Uterus (tissue), 3 donors: ENCODE measurements at regions not wholly inside any gene's neighbourhood (a gene's known extent, or its start where the extent isn't known, plus 50 kb on each side); places are given as distances from the start of the nearest gene placed in this dataset.

Experiments used
- DNase-seq, 2 donors: peaks; one replicate each; pipeline ENCODE4 v3.0.0-alpha.2; 2019 to 2020
- H3K27ac ChIP-seq, 2 donors: fragments of 200-600 bp; sonication (generic); 1 replicate in 1 of 2; 2 replicates in 1 of 2; pipeline ENCODE4 v1.5.1; 2016 to 2018
- H3K27me3 ChIP-seq, 2 donors: fragments of 200-600 bp; sonication (generic); one replicate each; pipeline ENCODE4 v1.5.1; 2018 to 2019; ENCODE audit warnings: control low read depth in 1 of 2
- H3K36me3 ChIP-seq, 2 donors: fragments of 200-600 bp; sonication (generic); one replicate each; pipeline ENCODE4 v1.5.1; 2019; ENCODE audit warnings: control low read depth in 1 of 2
- H3K4me1 ChIP-seq, 2 donors: fragments of 200-600 bp; sonication (generic); one replicate each; pipeline ENCODE4 v1.5.1; 2018 to 2019; ENCODE audit warnings: control low read depth in 1 of 2
- H3K4me3 ChIP-seq, 2 donors: fragments of 200-600 bp; sonication (generic); 1 replicate in 1 of 2; 2 replicates in 1 of 2; pipeline ENCODE4 v1.5.1; 2018 to 2019; ENCODE audit warnings: mild to moderate bottlenecking in 1 of 2
- H3K9me3 ChIP-seq, 2 donors: fragments of 200-600 bp; sonication (generic); one replicate each; pipeline ENCODE4 v1.5.1; 2019; ENCODE audit warnings: control low read depth in 1 of 2
- POLR2A ChIP-seq, 2 donors: fragments of 450-650 bp; IDR thresholded peaks; one replicate each; pipeline ENCODE4 v1.6.1; 2016; ENCODE audit warnings: antibody characterized with exemption in 2 of 2, mild to moderate bottlenecking in 1 of 2, moderate library complexity in 1 of 2
- intact Hi-C: fragments of 100-400 bp; cut with DNase I; formaldehyde crosslinking; loops from one replicate; pipeline ENCODE4 v1.15.1; 2023; ENCODE audit warnings: low total_unique reads
- TF ChIP-seq, protein P1 (sequence below), 4 experiments: fragments of 200-600 bp in 2 of 4; fragments of 450-650 bp in 2 of 4; sonication (generic) in 2 of 4; IDR thresholded peaks; one replicate each; pipeline ENCODE4 v1.5.1; 2016 to 2019; ENCODE audit warnings: antibody characterized with exemption in 4 of 4, mild to moderate bottlenecking in 2 of 4, moderate library complexity in 1 of 4
- donor health status: DM: yes; HTN: yes; CAD: no.

GRCh38 chr6:95094751-95095663 is 482.3 kb upstream of the MANEA start:
- TF ChIP-seq, protein P1, sequence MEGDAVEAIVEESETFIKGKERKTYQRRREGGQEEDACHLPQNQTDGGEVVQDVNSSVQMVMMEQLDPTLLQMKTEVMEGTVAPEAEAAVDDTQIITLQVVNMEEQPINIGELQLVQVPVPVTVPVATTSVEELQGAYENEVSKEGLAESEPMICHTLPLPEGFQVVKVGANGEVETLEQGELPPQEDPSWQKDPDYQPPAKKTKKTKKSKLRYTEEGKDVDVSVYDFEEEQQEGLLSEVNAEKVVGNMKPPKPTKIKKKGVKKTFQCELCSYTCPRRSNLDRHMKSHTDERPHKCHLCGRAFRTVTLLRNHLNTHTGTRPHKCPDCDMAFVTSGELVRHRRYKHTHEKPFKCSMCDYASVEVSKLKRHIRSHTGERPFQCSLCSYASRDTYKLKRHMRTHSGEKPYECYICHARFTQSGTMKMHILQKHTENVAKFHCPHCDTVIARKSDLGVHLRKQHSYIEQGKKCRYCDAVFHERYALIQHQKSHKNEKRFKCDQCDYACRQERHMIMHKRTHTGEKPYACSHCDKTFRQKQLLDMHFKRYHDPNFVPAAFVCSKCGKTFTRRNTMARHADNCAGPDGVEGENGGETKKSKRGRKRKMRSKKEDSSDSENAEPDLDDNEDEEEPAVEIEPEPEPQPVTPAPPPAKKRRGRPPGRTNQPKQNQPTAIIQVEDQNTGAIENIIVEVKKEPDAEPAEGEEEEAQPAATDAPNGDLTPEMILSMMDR (IDR thresholded peaks at IDR 0.05), result no peak
- no peak for TF ChIP-seq POLR2A (IDR thresholded peaks at IDR 0.05)
- Histone ChIP-seq H3K36me3 (no peaks in the 10 kb centered on the region), H3K9me3 (no peaks in the 10 kb centered on the region), H3K27ac (no peak overlapping the region), H3K4me3 (no peak overlapping the region), H3K27me3 (no peaks in the 10 kb centered on the region), H3K4me1 (no peaks in the 10 kb centered on the region)
- DNase-seq, result no peak
- intact Hi-C loops, result no loop called here

- intact Hi-C loops, result no loop called here
- Histone ChIP-seq H3K27me3 (no peaks in the 10 kb centered on the region), H3K4me3 (no peak overlapping the region), H3K36me3 (no peaks in the 10 kb centered on the region), H3K9me3 (no peaks in the 10 kb centered on the region), H3K4me1 (no peaks in the 10 kb centered on the region), H3K27ac (no peak overlapping the region)
- no peak for TF ChIP-seq POLR2A (IDR thresholded peaks at IDR 0.05)
- TF ChIP-seq, protein P1 (IDR thresholded peaks at IDR 0.05), result no peak
- DNase-seq, result no peak
Observed at GRCh38 chr6:95095855-95096254, 481.5 kb upstream of the MANEA start.

DNA sequence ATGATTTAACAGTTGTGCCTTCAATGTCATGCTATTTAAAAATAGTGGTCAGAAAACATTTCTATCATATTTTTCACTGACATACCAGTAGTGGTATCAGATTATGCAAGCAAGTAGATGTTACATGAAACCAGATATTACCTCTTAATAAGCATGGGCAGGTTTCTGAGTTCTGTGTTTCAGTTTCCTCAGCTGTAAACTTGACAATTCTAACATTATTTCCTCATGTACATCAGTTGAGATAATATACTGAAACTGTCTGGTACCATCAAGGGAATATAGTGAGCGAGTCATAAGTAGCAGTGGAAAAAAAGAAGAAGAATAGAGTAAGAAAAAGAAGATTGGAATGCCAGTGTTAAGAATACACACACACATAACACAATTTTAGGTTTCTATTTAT is 477.9 kb upstream of the MANEA start:
- DNase-seq, result no peak
- Histone ChIP-seq H3K4me3 (no peak overlapping the region), H3K27me3 (no peaks in the 10 kb centered on the region), H3K9me3 (no peaks in the 10 kb centered on the region), H3K27ac (no peak overlapping the region), H3K4me1 (no peaks in the 10 kb centered on the region), H3K36me3 (no peaks in the 10 kb centered on the region)
- TF ChIP-seq POLR2A (IDR thresholded peaks at IDR 0.05), result no peak
- TF ChIP-seq, protein P1 (IDR thresholded peaks at IDR 0.05), result no peak
- intact Hi-C loops, result no loop called here

DNA sequence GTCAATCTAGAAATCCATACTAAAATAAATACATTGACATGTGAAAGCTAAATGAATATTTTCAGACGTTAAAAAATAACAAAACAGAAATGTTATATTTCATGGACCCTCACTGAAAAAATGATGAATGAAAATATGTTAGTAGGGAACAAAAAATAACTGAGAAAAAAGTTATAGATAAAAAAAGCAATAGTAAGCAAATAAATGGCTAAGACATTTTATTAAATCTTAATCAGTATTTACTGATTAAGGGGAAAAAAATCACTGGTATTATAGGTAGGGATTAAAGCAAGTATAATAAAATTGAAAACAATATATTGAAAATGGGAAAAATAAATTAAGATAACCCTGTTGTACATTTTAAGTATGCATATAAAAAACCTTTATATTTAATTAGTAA is 468.1 kb upstream of the MANEA start:
- Histone ChIP-seq H3K36me3 (no peaks in the 10 kb centered on the region), H3K9me3 (no peaks in the 10 kb centered on the region), H3K27ac (no peak overlapping the region), H3K4me3 (no peak overlapping the region), H3K27me3 (no peaks in the 10 kb centered on the region), H3K4me1 (no peaks in the 10 kb centered on the region)
- intact Hi-C loops, result no loop called here
- TF ChIP-seq, protein P1 (IDR thresholded peaks at IDR 0.05), result no peak
- no peak for TF ChIP-seq POLR2A (IDR thresholded peaks at IDR 0.05)
- DNase-seq, result no peak

DNA sequence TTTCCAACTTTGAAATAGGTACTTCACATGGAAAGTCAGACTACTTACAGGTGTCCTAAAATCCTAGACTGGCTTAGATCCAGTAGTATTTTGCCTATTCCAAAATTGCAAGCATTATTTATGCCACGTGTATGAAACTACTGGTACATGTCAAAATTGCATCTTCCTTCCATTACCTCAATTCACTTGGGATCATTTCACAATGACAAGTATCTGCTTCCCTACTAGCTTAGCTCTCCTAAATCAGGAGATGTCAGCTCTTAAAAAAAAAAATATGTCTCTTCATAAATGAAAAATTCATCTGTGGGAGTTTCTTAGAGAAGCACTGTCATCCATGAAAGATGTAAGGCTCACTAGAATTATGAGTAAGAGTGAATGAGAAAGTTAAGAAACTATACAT is 466.6 kb upstream of the MANEA start:
- TF ChIP-seq, protein P1 (IDR thresholded peaks at IDR 0.05), result no peak
- TF ChIP-seq POLR2A (IDR thresholded peaks at IDR 0.05), result no peak
- H3K36me3 ChIP-seq, result no peaks in the 10 kb centered on the region
- intact Hi-C loops, result no loop called here

More for the DNA sequence above, 466.6 kb upstream of the MANEA start:
- DNase-seq, result no peak
- H3K4me1 ChIP-seq, result no peaks in the 10 kb centered on the region
- no peak overlapping the region for H3K4me3 ChIP-seq
- no peaks in the 10 kb centered on the region for H3K9me3 ChIP-seq
- no peaks in the 10 kb centered on the region for H3K27me3 ChIP-seq
- no peak overlapping the region for H3K27ac ChIP-seq
